ENCODE measurements at regions not wholly inside any gene's neighbourhood (a gene's known extent, or its start where the extent isn't known, plus 50 kb on each side); places are given as distances from the start of the nearest gene placed in this dataset.

GRCh38 chr11:90512846-90513245 lies 290.0 kb upstream of the CHORDC1 start:
- H3K4me1 ChIP-seq (ENCODE audit: insufficient read depth, poor library complexity, severe bottlenecking): no peaks in the 10 kb centered on the region
- no peaks in the 10 kb centered on the region for H3K9me3 ChIP-seq (ENCODE audit: severe bottlenecking)
- H3K4me3 ChIP-seq (ENCODE audit: severe bottlenecking): no peak overlapping the region
- no peak overlapping the region for H3K27ac ChIP-seq (ENCODE audit: poor library complexity, severe bottlenecking)
- no peak for DNase-seq (ENCODE audit: low spot score)
- no peak for ATAC-seq (ENCODE audit: low read depth)
- no peaks in the 10 kb centered on the region for H3K27me3 ChIP-seq (ENCODE audit: insufficient read depth, poor library complexity, severe bottlenecking)
- no peaks in the 10 kb centered on the region for H3K36me3 ChIP-seq (ENCODE audit: low read depth)
- no peak for TF ChIP-seq CTCF (IDR thresholded peaks at IDR 0.05; ENCODE audit: poor library complexity, severe bottlenecking)

- H3K4me1 ChIP-seq (ENCODE audit: insufficient read depth, poor library complexity, severe bottlenecking): no peaks in the 10 kb centered on the region
- DNase-seq (ENCODE audit: low spot score) (no peak), ATAC-seq (ENCODE audit: low read depth) (no peak)
- H3K27ac ChIP-seq (ENCODE audit: poor library complexity, severe bottlenecking): no peak overlapping the region
- no peak for TF ChIP-seq CTCF (IDR thresholded peaks at IDR 0.05; ENCODE audit: poor library complexity, severe bottlenecking)
- H3K9me3 ChIP-seq (ENCODE audit: severe bottlenecking): no peaks in the 10 kb centered on the region
- no peaks in the 10 kb centered on the region for H3K27me3 ChIP-seq (ENCODE audit: insufficient read depth, poor library complexity, severe bottlenecking)
- no peaks in the 10 kb centered on the region for H3K36me3 ChIP-seq (ENCODE audit: low read depth)
- H3K4me3 ChIP-seq (ENCODE audit: severe bottlenecking): no peak overlapping the region
Measured at GRCh38 chr11:90510839-90511238, 288.0 kb upstream of the CHORDC1 start.

GRCh38 chr11:90500922-90501568 lies 278.2 kb upstream of the CHORDC1 start:
- no peak for TF ChIP-seq CTCF (IDR thresholded peaks at IDR 0.05; ENCODE audit: poor library complexity, severe bottlenecking)
- H3K4me3 ChIP-seq (ENCODE audit: severe bottlenecking): no peak overlapping the region
- H3K27me3 ChIP-seq (ENCODE audit: insufficient read depth, poor library complexity, severe bottlenecking): no peaks in the 10 kb centered on the region
- no peaks in the 10 kb centered on the region for H3K36me3 ChIP-seq (ENCODE audit: low read depth)
- H3K9me3 ChIP-seq (ENCODE audit: severe bottlenecking): no peaks in the 10 kb centered on the region
- ATAC-seq (ENCODE audit: low read depth) (no peak), DNase-seq (ENCODE audit: low spot score) (no peak)
- H3K27ac ChIP-seq (ENCODE audit: poor library complexity, severe bottlenecking): no peak overlapping the region
- peaks cover 2% of the 10 kb centered on the region for H3K4me1 ChIP-seq (ENCODE audit: insufficient read depth, poor library complexity, severe bottlenecking)

- no peak for DNase-seq (ENCODE audit: low spot score)
- Histone ChIP-seq H3K36me3 (ENCODE audit: low read depth) (no peaks in the 10 kb centered on the region), H3K27ac (ENCODE audit: poor library complexity, severe bottlenecking) (no peak overlapping the region), H3K4me1 (ENCODE audit: insufficient read depth, poor library complexity, severe bottlenecking) (peaks cover 2% of the 10 kb centered on the region), H3K27me3 (ENCODE audit: insufficient read depth, poor library complexity, severe bottlenecking) (no peaks in the 10 kb centered on the region), H3K9me3 (ENCODE audit: severe bottlenecking) (no peaks in the 10 kb centered on the region), H3K4me3 (ENCODE audit: severe bottlenecking) (no peak overlapping the region)
- no peak for TF ChIP-seq CTCF (IDR thresholded peaks at IDR 0.05; ENCODE audit: poor library complexity, severe bottlenecking)
- ATAC-seq (ENCODE audit: low read depth): no peak
Measured at GRCh38 chr11:90496722-90497121, 273.9 kb upstream of the CHORDC1 start.

- no peak for TF ChIP-seq CTCF (IDR thresholded peaks at IDR 0.05; ENCODE audit: poor library complexity, severe bottlenecking)
- DNase-seq (ENCODE audit: low spot score) (no peak), ATAC-seq (ENCODE audit: low read depth) (no peak)
- H3K27me3 ChIP-seq (ENCODE audit: insufficient read depth, poor library complexity, severe bottlenecking): no peaks in the 10 kb centered on the region
- H3K4me3 ChIP-seq (ENCODE audit: severe bottlenecking): no peak overlapping the region
- no peaks in the 10 kb centered on the region for H3K4me1 ChIP-seq (ENCODE audit: insufficient read depth, poor library complexity, severe bottlenecking)
- H3K36me3 ChIP-seq (ENCODE audit: low read depth): no peaks in the 10 kb centered on the region
- no peaks in the 10 kb centered on the region for H3K9me3 ChIP-seq (ENCODE audit: severe bottlenecking)
- H3K27ac ChIP-seq (ENCODE audit: poor library complexity, severe bottlenecking): no peak overlapping the region
Measured at GRCh38 chr11:90493379-90493778, 270.5 kb upstream of the CHORDC1 start.
